CD8-positive, alpha-beta memory T cell (primary cell): ENCODE measurements at regions not wholly inside any gene's neighbourhood (a gene's known extent, or its start where the extent isn't known, plus 50 kb on each side); places are given as distances from the start of the nearest gene placed in this dataset.

ENCODE experiments used
- CTCF ChIA-PET: fragments of 350-600 bp; sonication (Branson Sonifier 250); formaldehyde crosslinking; loops from one replicate; lab custom pipeline; 2021; ENCODE audit warnings: antibody characterized with exemption; lab: Charles Lee
- POLR2A ChIA-PET: fragments of 350-600 bp; sonication (Branson Sonifier 250); formaldehyde crosslinking; loops from one replicate; lab custom pipeline; 2021; ENCODE audit warnings: antibody characterized with exemption; lab: Charles Lee
- DNase-seq, 5 donors: peaks; one replicate each; pipeline versions ENCODE4 v3.0.0 to v3.0.0-alpha.2; 2020 to 2022; ENCODE audit warnings: mixed read lengths in 1 of 5
- H3K27ac ChIP-seq: one replicate; pipeline ENCODE4 v1.7.0; 2013; ENCODE audit warnings: low read depth, mild to moderate bottlenecking, low read length, moderate library complexity
- H3K27me3 ChIP-seq: 2 replicates; pipeline ENCODE4 v1.7.0; 2013; ENCODE audit warnings: low read length, mild to moderate bottlenecking; ENCODE audit not compliant: insufficient read depth, poor library complexity, severe bottlenecking
- H3K36me3 ChIP-seq: 2 replicates; pipeline ENCODE4 v1.7.0; 2013; ENCODE audit warnings: mild to moderate bottlenecking, low read length, moderate library complexity; ENCODE audit not compliant: insufficient read depth
- H3K4me1 ChIP-seq: 2 replicates; pipeline ENCODE4 v1.7.0; 2013; ENCODE audit warnings: mild to moderate bottlenecking, low read length, moderate library complexity; ENCODE audit not compliant: insufficient read depth
- H3K4me3 ChIP-seq: 2 replicates; pipeline ENCODE4 v1.7.0; 2013; ENCODE audit warnings: mild to moderate bottlenecking, low read length
- H3K9me3 ChIP-seq: 2 replicates; pipeline ENCODE4 v1.7.0; 2013; ENCODE audit warnings: mild to moderate bottlenecking, low read length
- H3K27ac Mint-ChIP-seq, 8 donors: one replicate each; pipeline ENCODE4 v1.8.0; 2020 to 2021; ENCODE audit warnings: mixed read lengths in 8 of 8, mild to moderate bottlenecking in 6 of 8, inconsistent platforms in 3 of 8, moderate library complexity in 3 of 8
- H3K27me3 Mint-ChIP-seq, 2 donors: one replicate each; pipeline ENCODE4 v1.8.0; 2020 to 2021; ENCODE audit warnings: mixed read lengths in 2 of 2, mild to moderate bottlenecking in 1 of 2, moderate library complexity in 1 of 2
- H3K36me3 Mint-ChIP-seq, 3 donors: one replicate each; pipeline ENCODE4 v1.8.0; 2020 to 2021; ENCODE audit warnings: mixed read lengths in 3 of 3, inconsistent platforms in 1 of 3, mild to moderate bottlenecking in 1 of 3
- H3K4me1 Mint-ChIP-seq, 3 donors: one replicate each; pipeline ENCODE4 v1.8.0; 2020 to 2021; ENCODE audit warnings: mixed read lengths in 3 of 3, inconsistent platforms in 1 of 3, mild to moderate bottlenecking in 1 of 3
- H3K4me3 Mint-ChIP-seq, 7 donors: one replicate each; pipeline ENCODE4 v1.8.0; 2020 to 2021; ENCODE audit warnings: mixed read lengths in 7 of 7, mild to moderate bottlenecking in 6 of 7, moderate library complexity in 4 of 7, inconsistent platforms in 2 of 7
- H3K9me3 Mint-ChIP-seq, 5 donors: one replicate each; pipeline ENCODE4 v1.8.0; 2020 to 2022; ENCODE audit warnings: mixed read lengths in 5 of 5, mild to moderate bottlenecking in 3 of 5, moderate library complexity in 2 of 5, inconsistent platforms in 1 of 5

DNA sequence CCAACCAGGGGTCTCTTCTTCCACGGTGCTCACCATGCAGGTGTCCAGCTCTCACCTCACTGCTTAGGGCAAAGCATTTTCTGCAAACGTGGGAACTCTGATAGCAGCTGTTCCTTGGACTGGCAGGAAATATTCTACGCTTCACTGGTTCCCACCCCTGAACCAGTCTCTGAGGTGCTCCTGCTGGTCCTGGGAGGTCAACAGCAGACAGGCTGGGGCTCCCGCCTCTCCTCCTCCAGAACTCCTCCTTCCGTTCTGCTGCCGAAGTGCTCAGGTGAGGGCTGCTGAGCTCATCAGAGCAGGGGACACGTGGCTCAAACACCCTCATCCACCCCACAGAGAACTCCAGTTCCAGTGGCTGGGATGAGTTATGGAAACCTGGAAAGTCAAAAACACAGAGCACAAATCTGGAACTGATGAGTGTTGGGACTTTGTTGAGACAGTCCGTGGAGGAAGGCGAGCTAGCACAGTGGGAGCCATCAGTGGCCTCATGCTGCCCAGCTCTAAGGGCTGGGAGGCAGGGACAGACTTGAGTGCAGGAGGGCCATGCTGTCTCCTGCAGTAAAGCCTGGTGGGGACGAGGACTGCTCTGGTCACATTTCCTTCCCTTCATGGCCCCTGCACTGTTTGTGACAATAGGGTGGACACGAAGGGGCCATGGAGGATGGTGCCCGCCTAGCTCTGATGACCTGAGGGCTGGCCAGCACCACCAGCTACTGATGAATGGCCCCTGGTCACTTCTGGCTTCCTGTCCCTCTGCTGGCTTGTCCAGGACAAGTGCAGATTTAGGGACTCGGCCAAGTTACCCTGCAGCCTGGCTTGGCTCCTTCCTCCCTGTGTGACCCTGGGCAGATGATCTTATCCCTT lies 137.8 kb downstream of the KLF13 start:
- Histone ChIP-seq H3K36me3 (no peaks in the 10 kb centered on the region), H3K4me1 (peaks cover 2% of the 10 kb centered on the region), H3K4me3 (no peak overlapping the region), H3K9me3 (no peaks in the 10 kb centered on the region), H3K27ac (no peak overlapping the region), H3K27me3 (no peaks in the 10 kb centered on the region)
- Mint-ChIP-seq H3K27me3 (peaks cover 0 to 1% of the 10 kb centered on the region in 2 donors), H3K4me1 (peaks cover 3 to 17% (median 4%) of the 10 kb centered on the region in 3 donors), H3K27ac (peak overlapping the region in 1 of 8 donors; percentile 43), H3K4me3 (no peak overlapping the region), H3K36me3 (no peaks in the 10 kb centered on the region), H3K9me3 (no peaks in the 10 kb centered on the region)
- ChIA-PET POLR2A (interaction anchor here (1.0 kb wide), 1 partner anchor 9 kb away, joined by 3 read pairs; no protein-coding TSS in a partner anchor), CTCF (interaction anchor here (1.5 kb wide), 1 partner anchor 24 kb away, joined by 7 read pairs; no protein-coding TSS in a partner anchor)
- no peak for DNase-seq

DNA sequence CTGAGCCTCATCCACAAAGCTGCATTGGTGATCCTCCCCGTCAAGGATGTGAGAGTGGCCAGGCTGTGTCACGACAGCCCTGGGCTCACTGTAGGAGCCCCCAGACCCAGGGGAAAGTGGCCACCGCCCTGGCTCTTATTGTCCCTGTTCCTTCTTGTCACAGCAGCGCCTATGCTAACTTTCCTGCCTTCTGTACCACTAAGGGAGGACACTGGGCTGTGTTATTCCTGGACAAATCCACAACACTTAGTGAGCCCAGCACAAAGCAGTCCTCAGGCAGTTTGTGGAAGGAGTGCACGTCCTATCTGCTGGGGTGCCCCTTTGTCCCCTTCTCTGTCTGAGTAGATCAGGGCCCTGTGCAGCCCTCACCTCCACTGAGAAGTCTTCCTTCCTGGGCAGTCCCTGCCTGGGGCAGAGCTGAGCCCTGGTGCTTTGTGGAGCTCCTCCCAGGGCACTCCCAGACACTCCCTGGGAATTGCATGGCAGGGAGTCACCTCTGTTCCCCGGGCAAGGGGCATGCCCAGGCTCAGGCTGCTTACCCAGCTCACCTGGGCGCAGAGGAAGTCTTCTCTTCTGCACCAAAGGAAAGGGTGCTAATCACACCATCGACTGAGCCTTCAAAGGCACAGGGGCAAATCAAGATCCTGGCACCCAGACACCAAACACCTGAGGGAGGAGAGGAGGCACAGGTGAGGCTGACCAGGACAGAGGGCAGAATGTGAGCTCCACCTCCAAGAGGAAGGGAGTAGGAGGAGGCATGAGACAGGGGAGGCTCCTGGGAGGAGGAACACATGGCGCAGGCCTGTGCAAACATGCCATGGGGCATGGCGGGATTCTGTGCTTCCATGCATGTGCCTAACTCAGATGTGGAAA lies 138.7 kb downstream of the KLF13 start:
- Histone ChIP-seq H3K27ac (no peak overlapping the region), H3K4me3 (no peak overlapping the region), H3K36me3 (no peaks in the 10 kb centered on the region), H3K9me3 (no peaks in the 10 kb centered on the region), H3K27me3 (no peaks in the 10 kb centered on the region), H3K4me1 (no peaks in the 10 kb centered on the region)
- peak overlapping the region in 1 of 8 donors; percentile 63 for H3K27ac Mint-ChIP-seq
- ChIA-PET CTCF (interaction anchor here (1.5 kb wide), 1 partner anchor 23 kb away, joined by 7 read pairs; no protein-coding TSS in a partner anchor), POLR2A (interaction anchor here (0.8 kb wide), 1 partner anchor 20 kb away, joined by 3 read pairs; no protein-coding TSS in a partner anchor)
- peaks cover 0 to 1% of the 10 kb centered on the region in 2 donors for H3K27me3 Mint-ChIP-seq
- DNase-seq = no peak
- H3K9me3 Mint-ChIP-seq = no peaks in the 10 kb centered on the region
- no peaks in the 10 kb centered on the region for H3K36me3 Mint-ChIP-seq
- peaks cover 0 to 19% (median 3%) of the 10 kb centered on the region in 3 donors for H3K4me1 Mint-ChIP-seq
- H3K4me3 Mint-ChIP-seq = no peak overlapping the region

DNA sequence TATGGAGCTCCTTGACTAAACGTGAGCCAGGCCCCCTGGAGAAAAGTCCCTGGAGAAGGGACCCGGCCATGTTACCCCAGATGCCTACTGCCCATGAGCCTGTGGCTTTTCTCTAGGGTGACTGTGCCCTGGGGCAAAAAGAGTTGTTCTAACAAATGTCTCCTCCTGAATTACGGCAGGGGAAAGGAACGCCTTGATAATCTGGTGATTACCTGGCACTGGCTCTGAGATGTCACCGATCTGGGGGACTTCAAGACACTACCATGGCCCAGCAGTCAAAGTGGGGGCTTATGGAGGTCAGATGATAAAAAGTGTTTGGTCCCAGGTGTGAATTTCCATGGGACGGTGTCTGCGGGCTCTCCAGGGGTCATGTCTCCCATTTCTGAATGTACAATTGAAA lies 140.7 kb downstream of the KLF13 start:
- Mint-ChIP-seq H3K9me3 (no peaks in the 10 kb centered on the region), H3K27ac (no peak overlapping the region), H3K27me3 (no peaks in the 10 kb centered on the region), H3K36me3 (no peaks in the 10 kb centered on the region), H3K4me1 (peaks cover 18 to 35% (median 18%) of the 10 kb centered on the region in 3 donors), H3K4me3 (no peak overlapping the region)
- Histone ChIP-seq H3K27me3 (no peaks in the 10 kb centered on the region), H3K27ac (no peak overlapping the region), H3K4me3 (no peak overlapping the region), H3K36me3 (no peaks in the 10 kb centered on the region), H3K4me1 (peaks cover 16% of the 10 kb centered on the region), H3K9me3 (no peaks in the 10 kb centered on the region)
- ChIA-PET POLR2A (interaction anchor here (0.8 kb wide), 1 partner anchor 10 kb away, joined by 3 read pairs; no protein-coding TSS in a partner anchor), CTCF (no interaction called here)
- DNase-seq = no peak

DNA sequence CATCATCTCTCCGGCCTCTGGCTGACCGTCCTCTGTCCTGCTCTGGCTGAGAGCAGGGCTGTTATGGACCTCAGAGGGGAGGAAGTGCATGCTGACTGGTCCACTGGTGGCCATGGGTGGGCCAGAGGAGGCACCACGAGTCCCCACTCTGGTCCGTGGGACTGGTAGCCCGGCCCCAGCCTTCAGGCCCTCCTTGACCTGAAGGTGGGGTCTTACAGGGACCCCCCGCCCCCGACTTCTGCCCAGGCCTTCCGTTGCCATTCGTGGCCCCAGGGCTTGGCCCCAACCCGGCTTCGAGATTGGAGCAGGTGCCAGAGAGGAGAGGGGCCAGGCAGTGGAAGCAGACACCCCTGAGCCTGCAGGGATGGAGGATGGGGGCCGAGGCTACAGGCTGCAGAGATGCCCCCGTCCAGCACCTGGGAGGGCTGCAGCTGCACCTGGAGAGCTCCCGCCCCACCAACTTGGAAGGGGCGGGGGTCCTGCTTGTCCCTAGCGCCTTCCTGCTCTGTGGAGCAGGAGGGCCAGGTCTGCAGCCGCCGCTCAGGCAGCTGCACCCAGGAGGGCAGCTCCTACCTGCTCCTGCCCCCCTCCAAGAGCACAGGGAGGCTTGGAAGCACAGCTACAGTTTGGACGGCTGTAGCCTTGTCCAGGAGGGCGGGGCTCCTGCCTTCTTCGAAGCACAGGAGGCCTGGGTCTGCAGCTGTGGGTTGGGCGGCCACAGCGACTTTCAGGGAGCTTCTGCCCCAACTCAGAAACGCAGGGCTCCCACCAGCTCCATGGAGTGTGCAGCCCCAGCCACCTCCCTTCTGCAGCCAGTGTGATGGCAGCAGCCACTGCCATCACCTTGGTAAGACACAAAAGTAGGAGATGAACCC lies 142.5 kb downstream of the KLF13 start:
- H3K4me1 Mint-ChIP-seq = peaks cover 36 to 53% (median 36%) of the 10 kb centered on the region in 3 donors
- Histone ChIP-seq H3K4me3 (no peak overlapping the region), H3K27me3 (no peaks in the 10 kb centered on the region), H3K27ac (no peak overlapping the region), H3K4me1 (peaks cover 34% of the 10 kb centered on the region), H3K36me3 (no peaks in the 10 kb centered on the region), H3K9me3 (no peaks in the 10 kb centered on the region)
- peak overlapping the region in 4 of 8 donors; percentile 43 to 86 (median 60) for H3K27ac Mint-ChIP-seq
- CTCF ChIA-PET = interaction anchor here (1.3 to 1.7 kb wide), 3 partner anchors 19 to 103 kb away, joined by 5 to 6 read pairs (median 6); no protein-coding TSS in a partner anchor
- no peak overlapping the region for H3K4me3 Mint-ChIP-seq
- H3K36me3 Mint-ChIP-seq = no peaks in the 10 kb centered on the region
- H3K27me3 Mint-ChIP-seq = no peaks in the 10 kb centered on the region
- POLR2A ChIA-PET = no interaction called here
- DNase-seq = no peak
- no peaks in the 10 kb centered on the region for H3K9me3 Mint-ChIP-seq

DNA sequence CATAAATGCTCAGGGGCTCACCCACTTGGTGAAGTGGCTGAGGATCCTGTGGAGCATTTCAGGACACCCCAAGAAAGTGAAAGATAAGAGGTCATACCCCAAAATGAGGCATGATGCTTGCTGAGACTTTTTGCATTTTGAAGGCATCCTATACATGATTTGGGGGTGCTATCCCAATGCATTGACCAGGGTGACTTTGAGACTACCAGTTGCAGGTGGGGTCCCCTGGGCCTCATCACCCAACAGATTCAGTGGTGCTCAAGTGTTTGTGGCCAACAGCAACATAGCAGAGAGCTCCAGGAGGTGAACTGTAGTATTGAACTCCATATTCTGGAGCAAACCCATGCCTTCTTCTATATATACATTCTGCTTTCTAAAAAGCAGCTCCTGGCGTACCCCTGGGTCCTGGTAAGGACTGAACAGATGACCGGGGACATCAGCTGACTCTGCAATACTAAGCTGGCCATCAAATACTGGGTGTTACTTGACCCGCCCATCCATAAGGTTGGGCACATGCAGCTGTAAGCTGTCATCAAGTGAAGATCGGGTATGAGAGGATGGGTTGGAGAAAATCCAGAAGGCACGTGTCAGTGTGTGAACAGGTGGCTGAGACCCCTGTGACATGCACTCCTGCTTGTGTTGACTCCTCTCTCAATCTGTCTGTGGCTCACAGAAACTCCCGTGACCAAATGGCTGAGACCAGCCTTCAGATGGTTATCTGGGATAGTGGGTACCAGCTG lies 143.3 kb downstream of the KLF13 start:
- POLR2A ChIA-PET = interaction anchor here (5.5 kb wide), 1 partner anchor 12 kb away, joined by 31 read pairs; no protein-coding TSS in a partner anchor
- H3K4me1 Mint-ChIP-seq = peaks cover 41 to 60% (median 43%) of the 10 kb centered on the region in 3 donors
- no peaks in the 10 kb centered on the region for H3K9me3 Mint-ChIP-seq
- CTCF ChIA-PET = interaction anchor here (1.3 to 1.7 kb wide), 3 partner anchors 19 to 104 kb away, joined by 5 to 6 read pairs (median 6); no protein-coding TSS in a partner anchor
- H3K9me3 ChIP-seq = no peaks in the 10 kb centered on the region
- H3K27ac ChIP-seq = no peak overlapping the region
- H3K36me3 ChIP-seq = no peaks in the 10 kb centered on the region
- H3K27me3 Mint-ChIP-seq = no peaks in the 10 kb centered on the region
- H3K36me3 Mint-ChIP-seq = no peaks in the 10 kb centered on the region
- H3K4me3 Mint-ChIP-seq = no peak overlapping the region
- no peak overlapping the region for H3K4me3 ChIP-seq
- no peaks in the 10 kb centered on the region for H3K27me3 ChIP-seq
- H3K27ac Mint-ChIP-seq = peak overlapping the region; percentile 10 to 97 (median 76)
- no peak for DNase-seq
- peaks cover 42% of the 10 kb centered on the region for H3K4me1 ChIP-seq

DNA sequence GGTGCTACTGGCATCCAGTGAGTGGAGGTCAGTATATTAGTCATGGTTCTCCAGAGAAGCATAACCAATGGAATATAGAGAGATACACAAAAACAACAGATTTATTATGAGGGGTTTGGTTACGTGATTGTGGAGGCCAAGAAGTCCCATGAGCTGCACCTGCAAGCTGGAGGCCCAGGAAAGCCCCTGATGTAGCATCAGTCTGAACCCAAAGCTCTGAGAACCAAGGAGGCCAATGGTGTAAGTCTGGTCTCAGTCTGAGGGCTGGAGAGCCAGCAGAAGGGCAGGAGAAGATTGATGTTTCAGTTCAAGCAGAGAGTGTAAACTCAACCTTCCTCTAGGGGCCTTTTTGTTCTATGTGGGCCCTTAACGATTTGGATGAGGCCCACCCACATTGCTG lies 144.1 kb downstream of the KLF13 start:
- peaks cover 0 to 2% (median 0%) of the 10 kb centered on the region in 3 donors for H3K36me3 Mint-ChIP-seq
- no peaks in the 10 kb centered on the region for H3K27me3 Mint-ChIP-seq
- Histone ChIP-seq H3K27me3 (no peaks in the 10 kb centered on the region), H3K36me3 (no peaks in the 10 kb centered on the region), H3K4me3 (no peak overlapping the region), H3K9me3 (no peaks in the 10 kb centered on the region), H3K4me1 (peaks cover 48% of the 10 kb centered on the region), H3K27ac (no peak overlapping the region)
- ChIA-PET POLR2A (interaction anchor here (5.5 kb wide), 1 partner anchor 12 kb away, joined by 31 read pairs; no protein-coding TSS in a partner anchor), CTCF (interaction anchor here (1.3 to 7.0 kb wide), 3 partner anchors 18 to 33 kb away, joined by 5 to 62 read pairs (median 52); no protein-coding TSS in a partner anchor)
- H3K27ac Mint-ChIP-seq = peak overlapping the region; percentile 24 to 97 (median 92)
- H3K4me1 Mint-ChIP-seq = peaks cover 46 to 64% (median 51%) of the 10 kb centered on the region in 3 donors
- peak overlapping the region in 1 of 7 donors; percentile 38 for H3K4me3 Mint-ChIP-seq
- no peak for DNase-seq
- no peaks in the 10 kb centered on the region for H3K9me3 Mint-ChIP-seq
